Testis (tissue), 2 donors: ENCODE measurements at regions not wholly inside any gene's neighbourhood (a gene's known extent, or its start where the extent isn't known, plus 50 kb on each side); places are given as distances from the start of the nearest gene placed in this dataset.

ENCODE experiments used
- POLR2A ChIP-seq: fragments of 450-650 bp; IDR thresholded peaks from one replicate; pipeline ENCODE4 v1.6.1; 2017; ENCODE audit warnings: antibody characterized with exemption, mild to moderate bottlenecking, moderate library complexity
- TF ChIP-seq, protein P1 (sequence below), 3 experiments: fragments of 450-650 bp in 2 of 3; fragments of 200-600 bp in 1 of 3; sonication (generic) in 1 of 3; IDR thresholded peaks; one replicate each; pipeline ENCODE4 v1.5.1; 2016 to 2019; ENCODE audit warnings: antibody characterized with exemption in 3 of 3, mild to moderate bottlenecking in 2 of 3, moderate library complexity in 1 of 3

DNA sequence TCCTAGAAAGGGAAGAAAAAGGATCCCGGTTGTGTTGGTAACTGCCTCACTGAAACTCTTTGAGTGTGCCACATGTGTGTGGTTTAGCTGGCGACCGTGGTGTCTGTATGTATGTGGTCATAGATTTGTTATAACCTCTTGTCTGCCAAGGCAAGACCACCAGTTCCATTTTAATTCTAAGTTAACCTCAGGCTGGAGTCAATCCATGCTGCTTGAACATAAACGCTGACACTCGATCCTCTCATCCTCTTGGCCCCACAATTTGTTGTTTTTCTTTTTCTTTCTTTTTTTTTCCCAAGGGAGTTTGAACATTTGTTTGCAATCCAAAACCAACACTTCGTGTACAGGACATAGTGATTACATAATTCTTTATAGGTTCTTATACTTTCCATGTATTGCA lies 318.9 kb upstream of the JAG1 start:
- TF ChIP-seq, protein P1, sequence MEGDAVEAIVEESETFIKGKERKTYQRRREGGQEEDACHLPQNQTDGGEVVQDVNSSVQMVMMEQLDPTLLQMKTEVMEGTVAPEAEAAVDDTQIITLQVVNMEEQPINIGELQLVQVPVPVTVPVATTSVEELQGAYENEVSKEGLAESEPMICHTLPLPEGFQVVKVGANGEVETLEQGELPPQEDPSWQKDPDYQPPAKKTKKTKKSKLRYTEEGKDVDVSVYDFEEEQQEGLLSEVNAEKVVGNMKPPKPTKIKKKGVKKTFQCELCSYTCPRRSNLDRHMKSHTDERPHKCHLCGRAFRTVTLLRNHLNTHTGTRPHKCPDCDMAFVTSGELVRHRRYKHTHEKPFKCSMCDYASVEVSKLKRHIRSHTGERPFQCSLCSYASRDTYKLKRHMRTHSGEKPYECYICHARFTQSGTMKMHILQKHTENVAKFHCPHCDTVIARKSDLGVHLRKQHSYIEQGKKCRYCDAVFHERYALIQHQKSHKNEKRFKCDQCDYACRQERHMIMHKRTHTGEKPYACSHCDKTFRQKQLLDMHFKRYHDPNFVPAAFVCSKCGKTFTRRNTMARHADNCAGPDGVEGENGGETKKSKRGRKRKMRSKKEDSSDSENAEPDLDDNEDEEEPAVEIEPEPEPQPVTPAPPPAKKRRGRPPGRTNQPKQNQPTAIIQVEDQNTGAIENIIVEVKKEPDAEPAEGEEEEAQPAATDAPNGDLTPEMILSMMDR (IDR thresholded peaks at IDR 0.05): no peak
- TF ChIP-seq POLR2A: no peak
